ENCODE measurements at regions not wholly inside any gene's neighbourhood (a gene's known extent, or its start where the extent isn't known, plus 50 kb on each side); places are given as distances from the start of the nearest gene placed in this dataset.

DNA sequence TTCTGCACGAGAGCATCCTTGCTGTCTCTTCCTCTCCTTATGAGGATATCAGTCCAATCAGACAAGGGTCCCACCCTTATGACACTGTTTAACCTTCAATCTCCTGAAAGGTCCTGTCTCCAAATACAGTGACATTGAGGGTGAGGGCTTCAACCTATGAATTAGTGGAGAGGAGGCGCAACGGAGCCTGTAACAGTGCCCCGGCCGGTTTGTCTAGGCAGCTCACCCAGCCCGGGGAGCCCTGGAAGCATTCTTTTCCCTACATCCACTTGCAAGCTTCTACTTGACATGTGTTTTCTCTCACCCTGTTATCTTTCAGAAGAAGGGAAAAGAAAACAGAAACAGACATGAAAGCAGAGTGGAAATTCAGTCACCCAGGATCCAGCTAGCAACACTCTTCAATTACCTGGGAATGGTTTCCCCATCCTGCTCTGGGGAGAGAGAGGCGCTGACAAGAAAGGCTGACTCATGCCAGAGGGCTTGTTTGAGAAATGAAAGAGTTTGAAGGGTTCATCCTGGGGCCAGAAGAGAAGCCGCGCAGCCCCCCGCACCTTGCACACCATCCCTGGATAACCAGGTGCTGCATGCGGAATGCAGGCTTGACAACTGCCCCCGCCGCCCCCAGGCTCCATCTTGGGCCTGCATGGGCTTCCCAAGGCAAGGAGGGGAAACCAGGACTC, 394.9 kb downstream of the NPHP4 start:
- no peak for TF ChIP-seq CTCF (IDR thresholded peaks at IDR 0.05)
- TF ChIP-seq EZH2 (IDR thresholded peaks at IDR 0.05; ENCODE audit: borderline replicate concordance, insufficient read depth, low read depth, low read length, poor library complexity, severe bottlenecking), result no peak
- ChIA-PET CTCF (no interaction called here), POLR2A (no interaction called here)
- Histone ChIP-seq H3K9me3 (ENCODE audit: control extremely low read depth in 1 of 3, control insufficient read depth in 2 of 3, insufficient read depth in 1 of 3, low read length in 2 of 3) (peaks cover 0 to 12% (median 0%) of the 10 kb centered on the region in 3 donors), H3K27me3 (replicated peaks in 1 of 4; ENCODE audit: control extremely low read depth in 1 of 4, control insufficient read depth in 3 of 4, insufficient read depth in 4 of 4, low read length in 3 of 4) (no peaks in the 10 kb centered on the region), H3K4me3 (ENCODE audit: control extremely low read depth in 1 of 5, extremely low read depth in 1 of 5, insufficient read depth in 1 of 5, low read depth in 2 of 5, low read length in 4 of 5) (no peak overlapping the region), H2AFZ (ENCODE audit: insufficient read depth, low read depth, low read length, poor library complexity, severe bottlenecking) (no peak overlapping the region), H3K79me2 (ENCODE audit: control insufficient read depth, insufficient read depth, low read length) (no peaks in the 10 kb centered on the region), H3K4me2 (replicated peaks; ENCODE audit: low read depth, low read length, poor library complexity, severe bottlenecking) (no peak overlapping the region), H3K4me1 (ENCODE audit: control insufficient read depth in 2 of 2, insufficient read depth in 2 of 2, low read length in 2 of 2) (no peaks in the 10 kb centered on the region), H3K36me3 (replicated peaks in 1 of 2; ENCODE audit: control extremely low read depth in 1 of 2, control insufficient read depth in 1 of 2, extremely low read depth in 1 of 2, insufficient read depth in 2 of 2, low read length in 1 of 2) (no peaks in the 10 kb centered on the region), H3K27ac (ENCODE audit: low read length in 2 of 2) (no peak overlapping the region), H4K20me1 (ENCODE audit: control insufficient read depth, insufficient read depth, low read length, poor library complexity, severe bottlenecking) (no peaks in the 10 kb centered on the region), H3K9ac (ENCODE audit: low read length) (no peak overlapping the region)
- no peaks in the 10 kb centered on the region for H3K9me3 Mint-ChIP-seq (ENCODE audit: insufficient read depth)
- no peak for ATAC-seq (ENCODE audit: low read depth)
- no peak for DNase-seq
- H3K4me1 Mint-ChIP-seq, result no peaks in the 10 kb centered on the region
- no peak overlapping the region for H3K27ac Mint-ChIP-seq
- WGBS (ENCODE audit: insufficient coverage), result 91% methylated on average over 12 of the region's 13 CpGs
- intact Hi-C loops (cut with micrococcal nuclease), result no loop called here
- no peak overlapping the region for H3K4me3 Mint-ChIP-seq
- H3K27me3 Mint-ChIP-seq, result no peaks in the 10 kb centered on the region

DNA sequence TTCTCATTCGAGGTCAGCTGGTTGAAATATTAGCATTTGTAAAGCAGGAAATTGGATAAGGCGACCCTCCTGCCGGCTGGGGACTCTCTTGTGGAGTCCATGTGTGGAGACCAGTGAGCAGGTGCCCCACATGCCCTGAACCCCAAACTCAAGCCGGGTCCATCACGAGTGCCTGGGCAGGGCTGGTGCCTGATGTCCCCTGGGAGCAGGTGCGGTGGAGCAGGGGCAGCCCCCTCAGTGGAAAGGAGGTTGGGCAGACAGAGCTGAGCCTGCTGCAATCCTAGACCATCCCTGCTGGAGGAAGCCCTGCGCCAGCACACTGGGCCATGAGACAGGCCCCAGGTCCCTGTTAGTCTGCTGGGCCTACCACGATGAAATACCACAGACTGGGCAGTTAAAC, 395.6 kb downstream of the NPHP4 start:
- H3K4me3 Mint-ChIP-seq, result no peak overlapping the region
- Histone ChIP-seq H3K4me3 (ENCODE audit: control extremely low read depth in 1 of 5, extremely low read depth in 1 of 5, insufficient read depth in 1 of 5, low read depth in 2 of 5, low read length in 4 of 5) (no peak overlapping the region), H2AFZ (ENCODE audit: insufficient read depth, low read depth, low read length, poor library complexity, severe bottlenecking) (no peak overlapping the region), H3K9ac (ENCODE audit: low read length) (no peak overlapping the region), H3K36me3 (replicated peaks in 1 of 2; ENCODE audit: control extremely low read depth in 1 of 2, control insufficient read depth in 1 of 2, extremely low read depth in 1 of 2, insufficient read depth in 2 of 2, low read length in 1 of 2) (no peaks in the 10 kb centered on the region), H4K20me1 (ENCODE audit: control insufficient read depth, insufficient read depth, low read length, poor library complexity, severe bottlenecking) (no peaks in the 10 kb centered on the region), H3K79me2 (ENCODE audit: control insufficient read depth, insufficient read depth, low read length) (no peaks in the 10 kb centered on the region), H3K4me2 (replicated peaks; ENCODE audit: low read depth, low read length, poor library complexity, severe bottlenecking) (no peak overlapping the region), H3K4me1 (ENCODE audit: control insufficient read depth in 2 of 2, insufficient read depth in 2 of 2, low read length in 2 of 2) (no peaks in the 10 kb centered on the region), H3K9me3 (ENCODE audit: control extremely low read depth in 1 of 3, control insufficient read depth in 2 of 3, insufficient read depth in 1 of 3, low read length in 2 of 3) (peaks cover 0 to 12% (median 3%) of the 10 kb centered on the region in 3 donors), H3K27me3 (replicated peaks in 1 of 4; ENCODE audit: control extremely low read depth in 1 of 4, control insufficient read depth in 3 of 4, insufficient read depth in 4 of 4, low read length in 3 of 4) (no peaks in the 10 kb centered on the region), H3K27ac (ENCODE audit: low read length in 2 of 2) (no peak overlapping the region)
- DNase-seq, result no peak
- intact Hi-C loops (cut with micrococcal nuclease), result no loop called here
- CTCF ChIA-PET, result no interaction called here
- POLR2A ChIA-PET, result no interaction called here
- ATAC-seq (ENCODE audit: low read depth), result no peak
- no peaks in the 10 kb centered on the region for H3K27me3 Mint-ChIP-seq
- no peak for TF ChIP-seq EZH2 (IDR thresholded peaks at IDR 0.05; ENCODE audit: borderline replicate concordance, insufficient read depth, low read depth, low read length, poor library complexity, severe bottlenecking)
- TF ChIP-seq CTCF (IDR thresholded peaks at IDR 0.05), result no peak
- H3K4me1 Mint-ChIP-seq, result no peaks in the 10 kb centered on the region
- H3K27ac Mint-ChIP-seq, result no peak overlapping the region
- no peaks in the 10 kb centered on the region for H3K9me3 Mint-ChIP-seq (ENCODE audit: insufficient read depth)
- 74% methylated on average over 8 of the region's 8 CpGs for WGBS (ENCODE audit: insufficient coverage)
